ENCODE measurements at regions not wholly inside any gene's neighbourhood (a gene's known extent, or its start where the extent isn't known, plus 50 kb on each side); places are given as distances from the start of the nearest gene placed in this dataset.

GRCh38 chr1:4137621-4138415, 237.7 kb upstream of the C1orf174 start:
- no peak for DNase-seq (ENCODE audit: low read depth in 2 of 2)

DNA sequence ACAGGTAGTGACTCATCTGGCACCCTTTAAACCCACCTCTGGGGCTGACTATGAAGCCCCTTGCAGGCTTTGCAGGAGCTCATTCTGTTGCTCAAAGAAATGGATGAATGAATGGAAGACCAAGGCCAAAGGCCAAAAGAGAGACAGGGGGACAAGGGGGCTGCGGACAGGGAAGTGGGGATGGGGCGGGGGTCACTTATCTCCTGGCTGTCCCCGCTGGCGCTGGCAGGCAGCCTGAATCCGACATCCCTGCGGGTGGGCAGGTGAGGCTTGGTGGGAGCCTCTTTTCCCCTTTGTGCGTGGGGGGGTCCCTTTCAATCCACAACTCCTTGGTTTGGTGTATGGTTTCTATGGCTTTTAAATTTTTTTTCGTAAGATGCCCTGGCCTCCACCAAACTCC, 239.6 kb upstream of the C1orf174 start:
- DNase-seq (ENCODE audit: low read depth in 2 of 2) = no peak

GRCh38 chr1:4140241-4140640, 240.2 kb upstream of the C1orf174 start:
- no peak for DNase-seq (ENCODE audit: low read depth in 2 of 2)

DNA sequence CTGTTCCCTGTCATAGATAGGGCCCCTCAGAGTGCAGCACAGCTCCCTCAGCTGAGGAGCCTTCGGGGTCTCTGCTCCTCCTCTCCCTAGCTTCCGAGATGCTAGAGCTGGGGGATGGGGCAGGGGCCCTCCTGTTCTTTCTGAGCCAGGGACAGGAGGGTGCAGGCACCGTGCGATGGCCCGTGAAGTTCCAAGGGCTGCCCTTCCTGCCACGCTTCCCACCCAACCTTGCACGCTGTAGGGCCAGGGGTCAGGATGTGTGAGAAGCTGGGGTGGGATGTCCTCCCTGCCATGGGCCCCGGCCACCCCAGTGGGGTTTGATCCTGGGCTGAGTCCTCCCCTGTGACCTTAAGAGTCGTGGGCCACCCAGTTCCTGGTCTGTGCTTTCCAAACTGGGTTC, 240.7 kb upstream of the C1orf174 start:
- DNase-seq (ENCODE audit: low read depth in 2 of 2) = no peak

GRCh38 chr1:4144349-4144971, 244.4 kb upstream of the C1orf174 start:
- DNase-seq (ENCODE audit: low read depth in 2 of 2) = no peak

DNA sequence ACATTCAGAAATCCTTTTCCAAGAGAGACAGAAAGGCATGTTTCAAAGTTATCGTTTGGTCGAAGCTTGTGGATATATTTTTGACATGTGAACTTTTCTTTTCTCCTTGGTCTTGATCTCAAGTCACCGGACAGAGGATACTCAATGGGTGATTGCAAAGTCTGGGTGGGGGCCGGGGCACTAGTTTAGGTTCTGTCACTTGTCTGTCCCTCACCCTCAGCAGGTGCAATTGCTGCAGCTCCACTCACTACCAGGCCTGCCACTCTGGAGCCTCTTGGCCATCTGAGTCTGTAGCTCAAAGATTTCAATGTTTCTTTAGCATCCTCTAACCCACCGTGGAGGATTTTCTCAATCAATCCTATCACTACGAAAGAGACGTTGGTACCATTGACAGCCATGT, 246.0 kb upstream of the C1orf174 start:
- DNase-seq (ENCODE audit: low read depth in 2 of 2) = no peak

DNA sequence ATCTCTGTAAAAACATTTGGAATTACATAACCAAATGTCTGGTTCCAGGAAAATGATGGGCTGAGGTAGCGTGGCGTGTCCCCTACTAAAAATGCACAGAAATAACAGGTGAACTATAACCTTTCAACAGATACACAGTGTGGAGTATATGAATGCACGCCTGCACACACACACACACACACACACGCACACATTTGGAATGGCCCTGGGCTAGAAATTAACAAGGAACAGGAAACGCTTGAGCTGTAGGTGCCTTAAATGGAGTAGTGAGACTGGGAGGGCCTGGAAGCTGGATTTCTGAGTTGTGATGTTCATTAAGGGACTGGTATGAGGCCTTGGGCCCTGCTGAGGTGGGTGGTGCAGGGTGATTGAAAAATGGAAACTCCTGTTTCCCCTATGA, 246.5 kb upstream of the C1orf174 start:
- DNase-seq (ENCODE audit: low read depth in 2 of 2) = no peak

DNA sequence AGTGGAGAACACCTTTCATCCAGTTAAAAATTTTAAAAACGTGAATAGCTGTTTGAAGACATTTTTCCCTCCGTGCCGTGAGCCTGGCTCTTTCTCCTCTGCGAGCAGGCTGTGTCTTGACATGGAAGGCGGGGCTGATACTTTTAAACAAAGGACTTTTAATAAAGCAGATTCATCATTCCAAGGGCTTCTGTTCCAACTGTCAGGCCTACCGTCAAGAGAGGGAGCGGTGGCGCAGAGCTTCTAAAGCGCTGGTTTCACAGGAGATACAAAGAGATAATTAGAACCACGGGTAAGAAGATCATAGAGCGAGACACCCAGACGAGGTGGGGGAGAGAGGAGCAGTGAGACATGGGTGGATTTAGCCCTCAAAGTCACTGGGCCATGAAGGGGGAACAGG, 247.4 kb upstream of the C1orf174 start:
- DNase-seq (ENCODE audit: low read depth in 2 of 2) = no peak

- no peak for DNase-seq (ENCODE audit: low read depth in 2 of 2)
Measured at GRCh38 chr1:4149281-4149680, 249.2 kb upstream of the C1orf174 start.

DNA sequence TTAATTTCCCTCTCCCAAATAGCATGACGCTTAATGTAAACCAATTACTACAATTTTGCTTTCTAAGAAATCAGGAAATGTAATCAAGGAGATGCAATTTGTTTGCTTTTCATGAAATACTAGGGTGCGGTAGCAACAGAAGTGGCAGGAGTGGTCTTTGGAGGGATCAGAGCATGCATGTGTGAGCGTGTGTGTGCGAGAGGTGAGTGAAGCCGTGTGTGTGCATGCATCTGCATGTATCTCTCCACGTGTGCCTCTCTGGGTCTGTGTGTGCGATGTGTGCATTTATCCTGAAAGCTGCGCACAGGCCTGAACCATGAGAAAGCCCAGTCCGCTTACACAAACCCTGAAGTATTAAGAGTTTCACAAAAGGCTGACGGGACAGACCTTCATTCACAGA, 249.8 kb upstream of the C1orf174 start:
- no peak for DNase-seq (ENCODE audit: low read depth in 2 of 2)

DNA sequence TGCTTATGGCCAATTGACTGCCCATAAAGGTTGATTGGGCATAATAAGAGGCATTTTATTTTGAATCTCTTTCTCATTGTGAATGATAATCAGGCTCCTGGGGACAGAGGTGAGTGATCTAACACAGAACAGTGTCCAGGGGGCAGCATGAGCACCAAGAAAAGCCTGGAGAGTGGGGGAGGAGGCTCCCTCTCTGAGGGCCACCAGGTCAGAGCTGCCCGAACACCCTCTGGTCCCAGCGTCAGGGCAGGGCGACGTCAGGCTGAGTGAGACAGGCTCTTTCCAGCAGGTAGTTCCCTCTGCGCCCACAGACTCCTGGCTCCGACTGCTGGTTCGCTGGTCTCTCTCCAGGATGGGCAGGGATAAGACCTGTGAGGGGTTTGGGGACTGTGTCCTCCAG, 250.2 kb upstream of the C1orf174 start:
- DNase-seq (ENCODE audit: low read depth in 2 of 2) = no peak

DNA sequence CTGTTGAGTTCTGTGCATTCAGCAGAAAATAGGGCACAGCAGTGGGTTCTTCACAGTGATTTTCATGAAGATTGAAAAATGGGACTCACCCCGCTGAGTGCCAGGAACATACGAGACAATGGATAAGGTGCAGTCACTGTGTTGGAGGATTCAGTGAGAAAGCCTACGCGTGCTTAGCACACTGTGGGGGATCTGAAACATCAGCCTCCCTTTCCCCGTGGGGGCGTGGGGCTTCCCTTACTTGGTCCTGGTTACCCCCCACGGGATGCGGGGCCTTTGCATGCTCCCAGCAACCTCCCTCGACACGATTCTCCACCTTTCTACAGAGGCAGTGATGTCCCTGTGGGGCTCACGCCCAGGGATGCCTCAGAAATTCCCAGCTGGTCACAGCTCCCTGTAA, 252.2 kb upstream of the C1orf174 start:
- DNase-seq (ENCODE audit: low read depth in 2 of 2) = no peak

DNA sequence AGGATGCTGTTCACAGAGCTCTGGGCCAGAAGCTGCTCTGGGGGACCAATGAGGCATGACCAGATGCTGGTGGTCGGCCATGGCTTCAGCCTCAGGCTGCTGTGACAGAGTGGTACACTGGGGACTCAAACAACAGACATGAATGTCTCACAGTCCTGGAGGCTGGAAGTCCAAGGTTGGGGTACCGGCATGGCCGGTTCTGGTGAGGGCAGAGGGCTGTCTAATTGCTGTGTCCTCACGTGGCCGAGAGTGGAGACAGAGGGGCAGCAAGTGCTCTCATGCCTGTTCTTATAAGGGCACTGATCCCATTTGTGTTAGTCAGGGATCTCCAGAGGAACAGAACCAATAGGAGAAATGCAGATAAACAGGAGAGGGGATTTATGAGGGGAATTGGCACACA, 253.5 kb upstream of the C1orf174 start:
- DNase-seq (ENCODE audit: low read depth in 2 of 2) = no peak

GRCh38 chr1:4156241-4156973, 256.3 kb upstream of the C1orf174 start:
- DNase-seq (ENCODE audit: low read depth in 2 of 2) = no peak

DNA sequence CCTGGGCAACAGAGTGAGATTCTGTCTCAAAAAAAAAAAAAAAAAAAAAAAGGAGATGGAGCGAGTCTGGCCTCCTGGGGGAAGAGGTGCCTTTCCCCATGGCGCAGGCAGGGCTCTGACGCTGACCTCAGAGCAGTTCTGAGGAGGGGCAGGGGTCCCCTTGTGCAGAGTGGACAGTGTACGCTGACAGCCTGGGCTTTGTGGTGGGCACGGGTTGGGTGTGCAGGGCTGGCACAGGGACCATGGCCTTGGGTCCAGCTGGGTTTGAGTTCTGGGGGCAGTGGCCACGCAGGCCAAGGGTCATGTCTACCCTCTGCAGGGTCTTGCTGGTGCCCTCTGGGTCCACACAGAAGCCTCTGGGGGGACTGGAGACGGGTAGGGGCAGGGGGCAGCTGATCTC, 260.1 kb upstream of the C1orf174 start:
- DNase-seq (ENCODE audit: low read depth in 2 of 2) = no peak

DNA sequence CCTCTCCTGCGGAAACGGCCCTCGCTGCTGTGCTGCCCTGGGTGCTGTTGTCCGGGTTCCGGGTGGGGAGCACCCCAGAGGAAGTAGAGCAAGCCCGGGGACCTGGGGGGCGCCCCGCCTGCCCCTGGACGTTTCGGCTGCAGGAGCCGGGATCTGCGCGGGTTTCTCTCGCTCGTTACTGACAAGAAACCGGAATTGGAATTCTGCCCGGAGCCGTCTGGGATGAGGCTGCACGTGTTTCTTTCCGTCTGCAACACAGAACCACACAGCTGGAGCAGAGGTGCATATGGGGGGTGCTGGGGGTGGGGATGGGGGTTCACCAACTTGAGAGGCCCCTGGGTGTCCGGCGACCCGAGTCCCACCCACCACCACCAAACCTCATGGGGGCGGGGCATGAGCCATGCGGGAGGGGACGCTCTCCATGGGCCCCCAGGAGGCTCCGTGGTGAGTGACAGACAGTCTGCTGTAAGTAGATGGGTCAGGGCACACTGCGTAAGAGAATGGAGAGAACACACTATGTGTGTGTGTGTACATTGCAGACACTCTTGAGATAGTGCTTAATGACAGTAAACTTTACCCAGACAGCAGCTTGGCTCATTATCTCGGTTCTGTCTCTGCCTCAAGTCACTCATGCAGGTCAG, 261.4 kb upstream of the C1orf174 start:
- no peak for DNase-seq (ENCODE audit: low read depth in 2 of 2)

GRCh38 chr1:4164965-4165364, 264.9 kb upstream of the C1orf174 start:
- DNase-seq (ENCODE audit: low read depth in 2 of 2) = no peak

DNA sequence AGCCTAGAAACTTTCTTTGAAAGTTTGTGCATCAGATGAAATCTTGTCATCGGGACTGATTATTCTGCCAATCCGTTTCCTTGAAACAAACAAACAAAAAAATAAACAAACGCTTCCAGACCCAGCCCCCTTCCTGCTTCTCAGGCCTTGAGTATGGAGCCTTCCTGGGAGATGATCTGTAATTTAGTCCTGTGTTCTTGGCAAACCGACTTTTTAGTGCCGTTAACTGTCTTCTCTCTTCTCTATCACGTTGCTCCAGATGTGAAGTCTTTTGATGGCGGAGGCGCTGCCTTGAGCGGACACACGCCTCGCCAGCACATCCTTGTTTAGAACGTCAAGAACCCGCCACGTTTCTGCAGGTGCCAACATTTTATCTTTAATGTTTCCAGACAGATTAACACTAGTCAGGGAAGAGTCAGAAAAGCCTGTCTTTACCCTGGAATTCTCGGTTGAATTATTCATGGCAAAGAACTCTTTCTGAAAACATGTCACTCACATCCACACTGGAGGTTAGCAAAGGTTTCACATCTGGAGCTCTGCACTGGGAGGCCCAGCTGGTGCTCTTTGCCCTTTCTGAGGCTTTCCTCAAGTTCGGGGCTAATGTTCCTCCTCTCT, 265.7 kb upstream of the C1orf174 start:
- DNase-seq (ENCODE audit: low read depth in 2 of 2) = no peak

DNA sequence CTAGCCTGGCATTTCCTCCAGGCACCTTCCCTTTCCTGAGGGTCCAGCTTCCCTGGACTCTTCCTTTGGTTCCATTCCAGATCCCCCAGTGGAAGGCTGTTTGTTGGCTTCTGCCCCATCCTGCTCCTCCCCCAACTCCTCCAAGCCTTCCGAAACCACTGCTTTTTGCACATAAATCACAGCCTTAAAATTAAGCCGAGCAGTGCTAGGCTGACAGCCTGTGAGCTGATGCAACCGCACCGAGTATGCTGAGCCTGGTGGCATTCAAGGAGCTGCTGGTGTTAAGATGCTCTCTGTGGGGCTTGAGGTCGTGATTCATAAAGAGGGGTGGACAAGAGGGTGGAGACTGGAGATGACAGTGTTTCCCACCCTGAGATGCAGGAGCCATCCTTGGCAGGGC, 266.6 kb upstream of the C1orf174 start:
- DNase-seq (ENCODE audit: low read depth in 2 of 2) = no peak

- no peak for DNase-seq (ENCODE audit: low read depth in 2 of 2)
Measured at GRCh38 chr1:4169991-4170390, 269.9 kb upstream of the C1orf174 start.

- DNase-seq (ENCODE audit: low read depth in 2 of 2) = no peak
Measured at GRCh38 chr1:4170548-4171340, 270.7 kb upstream of the C1orf174 start.

Data from fibroblast of skin of left biceps (primary cell).